ENCODE measurements at regions not wholly inside any gene's neighbourhood (a gene's known extent, or its start where the extent isn't known, plus 50 kb on each side); places are given as distances from the start of the nearest gene placed in this dataset.
"Not testable (repeated sequence)": the region's sequence is repeated elsewhere in the genome, so short reads cannot be mapped to it uniquely, and the experiment has no call there.

GRCh38 chr12:47307680-47308399 is 228.1 kb upstream of the AMIGO2 start:
- no peak overlapping the region for H3K4me3 ChIP-seq (ENCODE audit: low read depth, low read length)
- TF ChIP-seq CTCF (IDR thresholded peaks at IDR 0.05; ENCODE audit: low read depth, low read length) (peak; percentile 63), MYC (IDR thresholded peaks at IDR 0.05; ENCODE audit: low read depth, low read length) (peak; percentile 59), POLR2A (IDR thresholded peaks at IDR 0.05; ENCODE audit: extremely low read depth, insufficient read length) (no peak)
- TF ChIP-seq, protein P1, sequence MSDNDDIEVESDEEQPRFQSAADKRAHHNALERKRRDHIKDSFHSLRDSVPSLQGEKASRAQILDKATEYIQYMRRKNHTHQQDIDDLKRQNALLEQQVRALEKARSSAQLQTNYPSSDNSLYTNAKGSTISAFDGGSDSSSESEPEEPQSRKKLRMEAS (IDR thresholded peaks at IDR 0.05; ENCODE audit: low read depth, low read length), result peak; percentile 72; the same call in 1 of the 2 replicates
- DNase-seq (ENCODE audit: low read depth), result peak; percentile 86

DNA sequence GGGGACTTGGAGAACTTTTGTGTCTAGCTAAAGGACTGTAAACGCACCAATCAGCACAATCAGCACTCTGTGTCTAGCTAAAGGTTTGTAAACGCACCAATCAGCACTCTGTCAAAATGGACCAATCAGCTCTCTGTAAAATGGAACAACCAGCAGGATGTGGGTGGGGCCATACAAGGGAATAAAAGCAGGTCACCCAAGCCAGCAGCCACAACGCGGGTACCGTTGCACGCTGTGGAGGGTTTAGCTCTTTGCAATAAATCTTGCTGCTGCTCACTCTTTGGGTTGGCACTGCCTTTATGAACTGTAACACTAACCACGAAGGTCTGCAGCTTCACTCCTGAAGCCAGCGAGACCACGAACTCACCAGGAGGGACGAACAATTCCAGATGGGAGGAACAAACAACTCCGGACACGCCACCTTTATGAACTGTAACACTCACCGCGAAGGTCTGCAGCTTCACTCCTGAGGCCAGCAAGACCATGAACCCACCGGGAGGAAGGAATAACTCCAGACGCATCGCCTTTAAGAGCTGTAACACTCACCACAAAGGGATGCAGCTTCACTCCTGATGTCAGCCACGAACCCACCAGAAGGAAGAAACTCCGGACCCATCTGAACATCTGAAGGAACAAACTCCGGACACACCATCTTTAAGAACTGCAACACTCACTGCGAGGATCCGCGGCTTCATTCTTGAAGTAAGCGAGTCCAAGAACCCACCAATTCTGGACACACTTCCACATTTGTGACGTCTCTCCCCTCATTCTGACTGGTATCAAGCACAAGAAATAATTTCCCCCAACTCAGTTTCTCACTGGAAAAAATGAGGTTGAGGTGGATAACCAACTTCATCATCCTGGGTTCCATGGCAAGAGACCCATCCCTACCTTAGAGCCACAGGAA is 227.3 kb upstream of the AMIGO2 start:
- not testable (repeated sequence) for H3K4me3 ChIP-seq (ENCODE audit: low read depth, low read length)
- peak; percentile 17 for DNase-seq (ENCODE audit: low read depth)

DNA sequence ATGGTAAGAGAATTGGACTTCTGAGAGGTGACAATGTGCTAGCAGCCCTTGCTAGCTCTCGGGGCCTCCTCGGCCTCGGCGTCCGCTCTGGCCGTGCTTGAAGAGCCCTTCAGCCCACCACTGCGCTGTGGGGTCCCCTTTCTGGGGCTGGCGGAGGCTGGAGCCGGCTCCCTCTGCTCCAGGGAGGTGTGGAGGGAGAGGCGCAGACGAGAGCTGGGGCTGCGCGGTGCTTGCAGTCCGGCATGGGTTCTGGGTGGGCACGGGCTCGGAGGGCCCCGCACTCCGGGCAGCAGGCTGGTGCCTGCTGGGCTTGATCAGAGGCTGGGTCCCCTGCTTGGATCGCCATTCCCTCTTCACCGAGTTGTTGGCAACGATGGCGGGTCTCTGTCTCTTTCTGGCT is 226.4 kb upstream of the AMIGO2 start:
- DNase-seq (ENCODE audit: low read depth), result no peak
- TF ChIP-seq, protein P1 (IDR thresholded peaks at IDR 0.05; ENCODE audit: low read depth, low read length), result no peak
- TF ChIP-seq CTCF (IDR thresholded peaks at IDR 0.05; ENCODE audit: low read depth, low read length) (no peak), MYC (IDR thresholded peaks at IDR 0.05; ENCODE audit: low read depth, low read length) (no peak), POLR2A (IDR thresholded peaks at IDR 0.05; ENCODE audit: extremely low read depth, insufficient read length) (no peak)
- H3K4me3 ChIP-seq (ENCODE audit: low read depth, low read length), result no peak overlapping the region

GRCh38 chr12:47305464-47305863 is 225.7 kb upstream of the AMIGO2 start:
- no peak overlapping the region for H3K4me3 ChIP-seq (ENCODE audit: low read depth, low read length)
- TF ChIP-seq, protein P1 (IDR thresholded peaks at IDR 0.05; ENCODE audit: low read depth, low read length), result no peak
- TF ChIP-seq MYC (IDR thresholded peaks at IDR 0.05; ENCODE audit: low read depth, low read length) (no peak), POLR2A (IDR thresholded peaks at IDR 0.05; ENCODE audit: extremely low read depth, insufficient read length) (no peak), CTCF (IDR thresholded peaks at IDR 0.05; ENCODE audit: low read depth, low read length) (no peak)
- no peak for DNase-seq (ENCODE audit: low read depth)

- DNase-seq (ENCODE audit: low read depth), result no peak
- TF ChIP-seq CTCF (IDR thresholded peaks at IDR 0.05; ENCODE audit: low read depth, low read length), result no peak
- TF ChIP-seq MYC (IDR thresholded peaks at IDR 0.05; ENCODE audit: low read depth, low read length), result no peak
- TF ChIP-seq POLR2A (IDR thresholded peaks at IDR 0.05; ENCODE audit: extremely low read depth, insufficient read length), result no peak
- TF ChIP-seq, protein P1 (IDR thresholded peaks at IDR 0.05; ENCODE audit: low read depth, low read length), result no peak
- H3K4me3 ChIP-seq (ENCODE audit: low read depth, low read length), result no peak overlapping the region
These were observed 224.3 kb upstream of the AMIGO2 start for GRCh38 chr12:47303995-47304560.

GRCh38 chr12:47303207-47303606 is 223.4 kb upstream of the AMIGO2 start:
- TF ChIP-seq POLR2A (IDR thresholded peaks at IDR 0.05; ENCODE audit: extremely low read depth, insufficient read length) (no peak), MYC (IDR thresholded peaks at IDR 0.05; ENCODE audit: low read depth, low read length) (no peak)
- TF ChIP-seq, protein P1 (IDR thresholded peaks at IDR 0.05; ENCODE audit: low read depth, low read length), result no peak
- no peak overlapping the region for H3K4me3 ChIP-seq (ENCODE audit: low read depth, low read length)
- DNase-seq (ENCODE audit: low read depth), result no peak

Data from NB4 (cell line).